OCI-LY7 (cell line): ENCODE measurements at regions not wholly inside any gene's neighbourhood (a gene's known extent, or its start where the extent isn't known, plus 50 kb on each side); places are given as distances from the start of the nearest gene placed in this dataset.

ENCODE experiments used
- BruUV-seq: library from RNA; stranded (reverse); fragments of 400-500 nt; replicated peaks from 2 replicates; lab custom pipeline; 2021; lab: Mats Ljungman, UMichigan
- CTCF ChIA-PET: fragments of 300-600 bp; sonication (Branson Sonifier 250); formaldehyde crosslinking; loops from one replicate; lab custom pipeline; 2022; ENCODE audit warnings: antibody characterized with exemption; ENCODE audit not compliant: unreplicated experiment; lab: Charles Lee
- POLR2A ChIA-PET: fragments of 300-600 bp; sonication (Branson Sonifier 250); formaldehyde crosslinking; loops from one replicate; lab custom pipeline; 2022; ENCODE audit warnings: antibody characterized with exemption; lab: Charles Lee
- DNase-seq: peaks from one replicate; pipeline ENCODE4 v3.0.0-alpha.2; 2015; ENCODE audit warnings: low spot score
- H2AFZ ChIP-seq: fragments of 200-600 bp; sonication (generic), shearing (Covaris generic); 2 replicates; pipeline ENCODE4 v1.6.1; 2014; ENCODE audit warnings: mild to moderate bottlenecking, antibody characterized with exemption, low read length, moderate library complexity
- H3K27ac ChIP-seq: fragments of 200-600 bp; sonication (generic); 2 replicates; pipeline ENCODE4 v1.5.1; 2014; ENCODE audit warnings: mixed run types, low read depth, mild to moderate bottlenecking, moderate library complexity, low read length, inconsistent platforms; ENCODE audit not compliant: poor library complexity, severe bottlenecking
- H3K36me3 ChIP-seq: fragments of 200-600 bp; sonication (generic); 2 replicates; pipeline ENCODE4 v1.6.1; 2014; ENCODE audit warnings: mild to moderate bottlenecking, antibody characterized with exemption, low read length, moderate library complexity, mixed read lengths; ENCODE audit not compliant: insufficient read depth
- H3K4me1 ChIP-seq: fragments of 200-600 bp; sonication (generic); 2 replicates; pipeline ENCODE4 v1.5.1; 2014; ENCODE audit warnings: mild to moderate bottlenecking, low read length; ENCODE audit not compliant: insufficient read depth, poor library complexity, severe bottlenecking
- H3K4me2 ChIP-seq: fragments of 200-600 bp; sonication (generic); 2 replicates; pipeline ENCODE4 v1.6.1; 2014; ENCODE audit warnings: mild to moderate bottlenecking, low read length
- H3K4me3 ChIP-seq: fragments of 200-600 bp; sonication (generic); 2 replicates; pipeline ENCODE4 v1.5.1; 2014; ENCODE audit warnings: mild to moderate bottlenecking, low read depth, low read length; ENCODE audit not compliant: poor library complexity, severe bottlenecking
- H3K79me2 ChIP-seq: fragments of 200-600 bp; sonication (generic); 2 replicates; pipeline ENCODE4 v1.6.1; 2016; ENCODE audit warnings: low read depth, mild to moderate bottlenecking, low read length, moderate library complexity, mixed read lengths; ENCODE audit not compliant: insufficient read depth
- H3K9me2 ChIP-seq: fragments of 200-600 bp; sonication (generic); 2 replicates; pipeline ENCODE4 v1.6.1; 2016; ENCODE audit warnings: mild to moderate bottlenecking, low read length, mixed read lengths; ENCODE audit not compliant: insufficient read depth
- H3K9me3 ChIP-seq: fragments of 200-600 bp; sonication (generic); 2 replicates; pipeline ENCODE4 v1.6.1; 2014; ENCODE audit warnings: mild to moderate bottlenecking, mixed run types, low read length, mixed read lengths
- H4K20me1 ChIP-seq: fragments of 200-600 bp; sonication (generic); 2 replicates; pipeline ENCODE4 v1.6.1; 2014; ENCODE audit warnings: mild to moderate bottlenecking, antibody characterized with exemption, low read length, moderate library complexity, mixed read lengths; ENCODE audit not compliant: insufficient read depth
- CTCF ChIP-seq: fragments of 200-600 bp; sonication (generic); conservative IDR thresholded peaks from 2 replicates; pipeline ENCODE4 v1.5.1; 2014; ENCODE audit warnings: mild to moderate bottlenecking, antibody characterized with exemption, low read length, moderate library complexity, mixed read lengths
- EZH2phosphoT487 ChIP-seq: fragments of 200-600 bp; sonication (generic); IDR thresholded peaks from 2 replicates; pipeline ENCODE4 v1.6.1; 2018; ENCODE audit warnings: low read depth, borderline replicate concordance, mild to moderate bottlenecking, mixed run types, antibody characterized with exemption, low read length, moderate library complexity, mixed read lengths
- intact Hi-C: fragments of 100-400 bp; cut with micrococcal nuclease; formaldehyde crosslinking; loops from one replicate; pipeline ENCODE4 v1.10.0; 2022; ENCODE audit not compliant: unreplicated experiment

GRCh38 chr1:36699113-36699911, 216.6 kb upstream of the CSF3R start:
- no TSS peak for BruUV-seq
- Histone ChIP-seq H3K36me3 (no peaks in the 10 kb centered on the region), H3K4me1 (peaks cover 10% of the 10 kb centered on the region), H3K4me2 (no peak overlapping the region), H4K20me1 (no peaks in the 10 kb centered on the region), H3K9me2 (no peaks in the 10 kb centered on the region), H3K27ac (no peak overlapping the region), H3K4me3 (no peak overlapping the region), H2AFZ (no peak overlapping the region), H3K79me2 (no peaks in the 10 kb centered on the region), H3K9me3 (no peaks in the 10 kb centered on the region)
- ChIA-PET POLR2A (no interaction called here), CTCF (no interaction called here)
- intact Hi-C loops, result no loop called here
- DNase-seq, result no peak
- TF ChIP-seq CTCF (no peak), EZH2phosphoT487 (no peak)

GRCh38 chr1:36697836-36698605, 215.3 kb upstream of the CSF3R start:
- Histone ChIP-seq H3K4me3 (no peak overlapping the region), H3K9me3 (no peaks in the 10 kb centered on the region), H3K79me2 (no peaks in the 10 kb centered on the region), H2AFZ (no peak overlapping the region), H4K20me1 (no peaks in the 10 kb centered on the region), H3K4me2 (no peak overlapping the region), H3K4me1 (no peaks in the 10 kb centered on the region), H3K36me3 (no peaks in the 10 kb centered on the region), H3K9me2 (no peaks in the 10 kb centered on the region), H3K27ac (no peak overlapping the region)
- BruUV-seq, result no TSS peak
- intact Hi-C loops, result no loop called here
- DNase-seq, result no peak
- ChIA-PET CTCF (no interaction called here), POLR2A (no interaction called here)
- TF ChIP-seq EZH2phosphoT487 (no peak), CTCF (no peak)
